GM23338 (cell line): ENCODE measurements at regions not wholly inside any gene's neighbourhood (a gene's known extent, or its start where the extent isn't known, plus 50 kb on each side); places are given as distances from the start of the nearest gene placed in this dataset.

ENCODE experiments used
- ATAC-seq: fragments of 200-7000 bp; cut with Tn5 transposase; 3 replicates; pipeline ENCODE4 v1.9.1; 2020
- DNase-seq: peaks from one replicate; pipeline ENCODE4 v3.0.0-alpha.2; 2015; ENCODE audit warnings: low spot score
- H2AFZ ChIP-seq: fragments of 200-600 bp; sonication (generic); 2 replicates; pipeline ENCODE4 v1.8.0; 2016; ENCODE audit warnings: antibody characterized with exemption, mild to moderate bottlenecking, moderate library complexity
- H3F3A ChIP-seq: fragments of 200-600 bp; sonication (generic); replicated peaks from 2 replicates; pipeline ENCODE4 v1.8.0; 2017; ENCODE audit warnings: antibody characterized with exemption, mixed run types, low read depth
- H3K27ac ChIP-seq: fragments of 200-600 bp; sonication (generic); 2 replicates; pipeline ENCODE4 v1.6.1; 2016; ENCODE audit warnings: low read depth
- H3K27me3 ChIP-seq: fragments of 200-600 bp; sonication (generic); 2 replicates; pipeline ENCODE4 v1.8.0; 2016; ENCODE audit warnings: mild to moderate bottlenecking, mixed run types, moderate library complexity; ENCODE audit not compliant: insufficient read depth
- H3K36me3 ChIP-seq: fragments of 200-600 bp; sonication (generic); 2 replicates; pipeline ENCODE4 v1.8.0; 2016; ENCODE audit warnings: mild to moderate bottlenecking; ENCODE audit not compliant: insufficient read depth
- H3K4me1 ChIP-seq: fragments of 200-600 bp; sonication (generic); 2 replicates; pipeline ENCODE4 v1.8.0; 2016; ENCODE audit warnings: mild to moderate bottlenecking, moderate library complexity; ENCODE audit not compliant: insufficient read depth
- H3K4me2 ChIP-seq: fragments of 200-600 bp; sonication (generic); 2 replicates; pipeline ENCODE4 v1.7.1; 2017; ENCODE audit warnings: mixed run types
- H3K4me3 ChIP-seq: fragments of 200-600 bp; sonication (generic); 2 replicates; pipeline ENCODE4 v1.6.1; 2016; ENCODE audit warnings: mixed run types
- H3K79me2 ChIP-seq: fragments of 200-600 bp; sonication (generic); replicated peaks from 2 replicates; pipeline ENCODE4 v1.8.0; 2017; ENCODE audit warnings: mild to moderate bottlenecking; ENCODE audit not compliant: insufficient read depth
- H3K9me2 ChIP-seq: fragments of 200-600 bp; sonication (generic); 2 replicates; pipeline ENCODE4 v1.8.0; 2017; ENCODE audit not compliant: insufficient read depth
- H4K20me1 ChIP-seq: fragments of 200-600 bp; sonication (generic); replicated peaks from 2 replicates; pipeline ENCODE4 v1.8.0; 2017; ENCODE audit warnings: mild to moderate bottlenecking; ENCODE audit not compliant: insufficient read depth
- H3K27ac Mint-ChIP-seq: 2 replicates; pipeline ENCODE4 v1.8.0; 2020; ENCODE audit warnings: inconsistent platforms, mild to moderate bottlenecking, moderate library complexity, mixed read lengths
- H3K27me3 Mint-ChIP-seq: 3 replicates; pipeline ENCODE4 v1.8.0; 2022; ENCODE audit warnings: low read depth, mild to moderate bottlenecking, moderate library complexity, mixed read lengths, inconsistent platforms; ENCODE audit not compliant: insufficient read depth, poor library complexity
- H3K36me3 Mint-ChIP-seq: 3 replicates; pipeline ENCODE4 v1.8.0; 2021; ENCODE audit warnings: low read depth, mild to moderate bottlenecking, inconsistent platforms, moderate library complexity, mixed read lengths
- H3K4me1 Mint-ChIP-seq: 3 replicates; pipeline ENCODE4 v1.8.0; 2020; ENCODE audit warnings: mild to moderate bottlenecking, inconsistent platforms, mixed read lengths
- H3K4me3 Mint-ChIP-seq: 3 replicates; pipeline ENCODE4 v1.8.0; 2021; ENCODE audit warnings: moderate library complexity, mild to moderate bottlenecking, inconsistent platforms, mixed read lengths
- H3K9me3 Mint-ChIP-seq: 3 replicates; pipeline ENCODE4 v1.8.0; 2020; ENCODE audit warnings: moderate library complexity, mild to moderate bottlenecking, inconsistent platforms, mixed read lengths
- CTCF ChIP-seq, 2 experiments: fragments of 200-600 bp in 1 of 2; sonication (generic) in 1 of 2; conservative IDR thresholded peaks; 2 replicates each; pipeline versions ENCODE4 v1.5.1 to v1.6.1; 2016 to 2017; ENCODE audit warnings: antibody characterized with exemption in 2 of 2, low read depth in 2 of 2, mild to moderate bottlenecking in 2 of 2, moderate library complexity in 1 of 2
- JUNB ChIP-seq: IDR thresholded peaks from one replicate; pipeline ENCODE4 v1.6.1; 2016; ENCODE audit warnings: antibody characterized with exemption; ENCODE audit not compliant: unreplicated experiment
- REST ChIP-seq: IDR thresholded peaks from one replicate; pipeline ENCODE4 v1.6.1; 2018; ENCODE audit warnings: antibody characterized with exemption; ENCODE audit not compliant: unreplicated experiment
- STAT1 ChIP-seq: IDR thresholded peaks from one replicate; pipeline ENCODE4 v1.6.1; 2016; ENCODE audit warnings: antibody characterized with exemption; ENCODE audit not compliant: unreplicated experiment
- ZNF331 ChIP-seq: fragments of 250-450 bp; sonication (Bioruptor Pico); IDR thresholded peaks from 2 replicates; pipeline ENCODE4 v1.5.0; 2020; ENCODE audit warnings: low read depth, mild to moderate bottlenecking, moderate library complexity

GRCh38 chr4:113827285-113827684 lies 65.7 kb upstream of the CAMK2D start (continued):
- TF ChIP-seq JUNB (no peak), ZNF331 (CRISPR knock-in tag) (no peak)

- no peaks in the 10 kb centered on the region for H3K79me2 ChIP-seq
- Mint-ChIP-seq H3K36me3 (no peaks in the 10 kb centered on the region), H3K9me3 (no peaks in the 10 kb centered on the region), H3K27ac (no peak overlapping the region), H3K4me3 (no peak overlapping the region), H3K4me1 (peaks cover 1% of the 10 kb centered on the region; the same call in 2 of the 3 replicates), H3K27me3 (no peaks in the 10 kb centered on the region)
- H3K9me2 ChIP-seq = no peaks in the 10 kb centered on the region
- TF ChIP-seq REST (no peak), STAT1 (no peak)
- no peaks in the 10 kb centered on the region for H3K36me3 ChIP-seq
- no peaks in the 10 kb centered on the region for H3K4me1 ChIP-seq
- no peak for DNase-seq
- no peaks in the 10 kb centered on the region for H3F3A ChIP-seq
- H3K4me3 ChIP-seq = no peak overlapping the region
- no peak overlapping the region for H3K4me2 ChIP-seq
- H3K27ac ChIP-seq = no peak overlapping the region
- no peaks in the 10 kb centered on the region for H3K27me3 ChIP-seq
- H4K20me1 ChIP-seq = no peaks in the 10 kb centered on the region
- no peak overlapping the region for H2AFZ ChIP-seq
- no peak for ATAC-seq
Measured at GRCh38 chr4:113826421-113826820, 64.9 kb upstream of the CAMK2D start.

- Mint-ChIP-seq H3K4me3 (no peak overlapping the region), H3K9me3 (no peaks in the 10 kb centered on the region), H3K36me3 (no peaks in the 10 kb centered on the region), H3K27me3 (no peaks in the 10 kb centered on the region), H3K4me1 (no peaks in the 10 kb centered on the region; the same call in 2 of the 3 replicates), H3K27ac (no peak overlapping the region)
- Histone ChIP-seq H3K4me2 (no peak overlapping the region), H3F3A (no peaks in the 10 kb centered on the region), H4K20me1 (no peaks in the 10 kb centered on the region), H3K36me3 (no peaks in the 10 kb centered on the region), H3K27me3 (no peaks in the 10 kb centered on the region), H2AFZ (0 out of 2 replicates have a peak overlapping the region, but pooled peaks have one; percentile 24), H3K27ac (no peak overlapping the region), H3K4me3 (no peak overlapping the region), H3K4me1 (no peaks in the 10 kb centered on the region), H3K9me2 (no peaks in the 10 kb centered on the region), H3K79me2 (no peaks in the 10 kb centered on the region)
- no peak for DNase-seq
- no peak for TF ChIP-seq CTCF (conservative IDR thresholded peaks at IDR 0.05; ENCODE audit: low read depth in 2 of 2)
- TF ChIP-seq ZNF331 (CRISPR knock-in tag) = no peak
- no peak for TF ChIP-seq REST
- ATAC-seq = no peak
Measured at GRCh38 chr4:113825272-113825671, 63.7 kb upstream of the CAMK2D start.
